DMS153 treated with DMSO at 0.1 percent for 48 hours (cell line): ENCODE measurements at regions not wholly inside any gene's neighbourhood (a gene's known extent, or its start where the extent isn't known, plus 50 kb on each side); places are given as distances from the start of the nearest gene placed in this dataset.

Experiments
- DNase-seq: peaks from one replicate; lab custom pipeline; 2025; ENCODE audit not compliant: unreplicated experiment; lab: John Stamatoyannopoulos, UW

- DNase-seq = no peak
Observed at GRCh38 chr2:193336781-193337180, 1142.0 kb upstream of the TMEFF2 start.

GRCh38 chr2:193334401-193334800 is 1139.7 kb upstream of the TMEFF2 start:
- DNase-seq = no peak

GRCh38 chr2:193333539-193333938 is 1138.8 kb upstream of the TMEFF2 start:
- no peak for DNase-seq

GRCh38 chr2:193332941-193333340 is 1138.2 kb upstream of the TMEFF2 start:
- no peak for DNase-seq

- no peak for DNase-seq
Observed at GRCh38 chr2:193331676-193332075, 1136.9 kb upstream of the TMEFF2 start.

GRCh38 chr2:193326296-193326695 is 1131.6 kb upstream of the TMEFF2 start:
- DNase-seq = no peak

GRCh38 chr2:193315428-193316091 is 1120.8 kb upstream of the TMEFF2 start:
- DNase-seq = no peak

- DNase-seq = no peak
Observed at GRCh38 chr2:193303464-193303863, 1108.7 kb upstream of the TMEFF2 start.

GRCh38 chr2:193294371-193294770 is 1099.6 kb upstream of the TMEFF2 start:
- no peak for DNase-seq

- no peak for DNase-seq
Observed at GRCh38 chr2:193279361-193279760, 1084.6 kb upstream of the TMEFF2 start.

- DNase-seq = no peak
Observed at GRCh38 chr2:193276988-193277387, 1082.3 kb upstream of the TMEFF2 start.

- DNase-seq = no peak
Observed at GRCh38 chr2:193276560-193276959, 1081.8 kb upstream of the TMEFF2 start.

GRCh38 chr2:193276069-193276468 is 1081.3 kb upstream of the TMEFF2 start:
- no peak for DNase-seq

- DNase-seq = no peak
Observed at GRCh38 chr2:193272011-193272410, 1077.3 kb upstream of the TMEFF2 start.

- no peak for DNase-seq
Observed at GRCh38 chr2:193270816-193271215, 1076.1 kb upstream of the TMEFF2 start.

- no peak for DNase-seq
Observed at GRCh38 chr2:193267496-193268002, 1072.8 kb upstream of the TMEFF2 start.

GRCh38 chr2:193253014-193253530 is 1058.3 kb upstream of the TMEFF2 start:
- no peak for DNase-seq

- no peak for DNase-seq
Observed at GRCh38 chr2:193251909-193252308, 1057.2 kb upstream of the TMEFF2 start.

GRCh38 chr2:193250389-193250788 is 1055.7 kb upstream of the TMEFF2 start:
- no peak for DNase-seq

GRCh38 chr2:193240752-193241151 is 1046.0 kb upstream of the TMEFF2 start:
- no peak for DNase-seq

- no peak for DNase-seq
Observed at GRCh38 chr2:193231634-193232033, 1036.9 kb upstream of the TMEFF2 start.

- no peak for DNase-seq
Observed at GRCh38 chr2:193228276-193228675, 1033.5 kb upstream of the TMEFF2 start.

- no peak for DNase-seq
Observed at GRCh38 chr2:193222454-193222853, 1027.7 kb upstream of the TMEFF2 start.
